ENCODE measurements at regions not wholly inside any gene's neighbourhood (a gene's known extent, or its start where the extent isn't known, plus 50 kb on each side); places are given as distances from the start of the nearest gene placed in this dataset.
"Not testable (repeated sequence)": the region's sequence is repeated elsewhere in the genome, so short reads cannot be mapped to it uniquely, and the experiment has no call there.

DNA sequence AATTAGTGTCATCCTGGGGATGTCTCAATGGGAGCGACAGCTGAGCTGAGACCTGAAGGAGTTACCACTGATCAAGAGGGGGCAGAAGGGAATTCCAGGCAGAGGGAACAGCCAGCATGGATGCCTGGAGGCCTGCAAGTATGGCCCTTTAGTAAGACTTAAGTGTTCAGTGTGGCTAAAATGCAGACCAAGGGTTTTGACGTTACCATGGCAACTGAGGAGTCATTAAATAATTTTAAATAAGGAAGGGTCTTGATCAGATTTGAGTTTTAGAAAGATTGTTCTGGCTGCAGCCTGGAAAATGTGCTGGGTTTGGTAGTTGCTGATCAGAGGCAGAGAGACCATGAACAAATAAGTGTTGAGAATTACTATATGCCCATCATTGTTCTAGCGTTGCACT, 285.5 kb downstream of the USP46 start:
- DNase-seq (ENCODE audit: low read depth) = no peak

DNA sequence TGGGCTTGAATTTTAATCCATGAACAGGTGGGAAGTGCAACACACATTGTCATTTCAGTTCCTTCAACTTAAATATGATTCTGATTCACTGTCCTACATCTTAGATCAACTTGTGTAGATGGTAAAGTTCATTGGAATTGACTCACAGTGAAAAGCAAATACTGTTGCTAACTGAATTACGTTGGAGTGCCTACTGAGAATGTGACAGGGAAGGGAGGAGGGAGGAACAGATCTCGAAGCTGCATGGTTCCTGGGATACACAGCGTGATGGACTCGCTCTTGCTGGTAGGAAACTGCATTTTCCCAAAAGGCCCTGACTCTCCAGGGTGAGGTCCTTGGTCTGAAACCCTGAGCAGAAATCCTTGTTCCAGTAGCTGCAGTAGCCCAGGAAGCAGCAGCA, 284.2 kb downstream of the USP46 start:
- no peak for DNase-seq (ENCODE audit: low read depth)

DNA sequence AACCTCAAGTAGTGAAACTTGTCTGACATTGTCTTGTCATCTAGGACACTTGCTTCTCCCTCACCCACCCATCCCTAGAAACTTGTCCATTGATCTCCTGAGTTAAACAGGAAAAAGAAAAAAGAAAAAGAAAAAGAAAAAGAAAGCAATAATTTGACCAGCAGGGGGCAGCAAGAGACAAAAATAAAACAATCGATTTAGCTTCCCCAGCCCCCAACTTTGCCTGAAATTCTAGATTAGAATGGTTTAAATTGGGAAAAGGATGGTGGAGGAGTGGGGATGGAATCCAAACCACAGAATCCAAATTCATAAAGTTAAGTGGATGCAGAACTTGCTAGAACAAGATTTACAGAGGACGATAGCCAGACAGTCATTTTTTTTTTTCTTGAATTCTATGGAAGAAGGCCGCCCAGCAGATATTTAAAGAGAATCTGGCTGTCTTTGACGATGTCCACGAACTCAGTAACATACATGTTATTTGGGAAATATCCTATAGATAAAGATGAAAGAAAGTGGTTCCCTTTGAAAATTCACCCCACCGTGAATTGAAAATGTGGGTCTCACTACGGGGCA, 282.9 kb downstream of the USP46 start:
- DNase-seq (ENCODE audit: low read depth) = peak; percentile 43

DNA sequence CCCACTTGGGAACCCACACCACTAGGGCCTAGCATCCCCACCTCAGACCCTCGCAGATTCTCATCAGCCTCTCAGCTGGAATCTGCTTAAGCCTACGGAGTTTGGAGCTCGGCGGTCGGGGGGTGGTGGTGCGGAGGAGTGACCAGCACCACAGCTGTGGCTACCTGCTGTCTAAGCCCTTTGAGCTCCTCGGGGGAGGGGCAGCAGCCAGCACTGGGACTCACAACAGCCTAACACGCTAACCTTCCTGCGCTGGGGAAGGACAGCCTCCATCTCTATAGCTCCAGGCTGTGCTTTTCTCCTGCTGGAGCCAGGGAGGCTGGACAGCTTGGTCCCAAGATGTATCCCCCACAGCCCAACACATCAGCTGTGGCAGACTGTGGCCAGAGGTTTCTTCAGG, 281.5 kb downstream of the USP46 start:
- no peak for DNase-seq (ENCODE audit: low read depth)

DNA sequence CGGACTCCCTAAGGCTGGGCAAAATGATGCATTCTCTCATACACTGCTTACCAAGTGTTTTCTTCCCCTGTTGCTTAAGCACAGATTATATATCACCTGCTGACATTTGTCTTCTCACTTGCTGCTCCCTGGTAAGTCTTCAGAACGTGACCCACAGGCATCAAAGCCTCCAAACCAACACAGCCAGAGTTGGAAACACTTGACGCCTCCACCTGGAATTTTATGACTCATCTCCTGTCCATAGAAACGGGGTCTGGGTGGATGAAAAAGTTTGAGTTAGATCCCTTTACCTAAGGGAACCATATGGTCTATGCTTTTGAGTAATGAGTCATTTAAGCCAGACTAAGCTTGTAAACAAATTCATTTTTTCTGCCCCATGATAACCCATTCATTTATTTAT, 251.6 kb downstream of the USP46 start:
- no peak for DNase-seq (ENCODE audit: low read depth)

DNA sequence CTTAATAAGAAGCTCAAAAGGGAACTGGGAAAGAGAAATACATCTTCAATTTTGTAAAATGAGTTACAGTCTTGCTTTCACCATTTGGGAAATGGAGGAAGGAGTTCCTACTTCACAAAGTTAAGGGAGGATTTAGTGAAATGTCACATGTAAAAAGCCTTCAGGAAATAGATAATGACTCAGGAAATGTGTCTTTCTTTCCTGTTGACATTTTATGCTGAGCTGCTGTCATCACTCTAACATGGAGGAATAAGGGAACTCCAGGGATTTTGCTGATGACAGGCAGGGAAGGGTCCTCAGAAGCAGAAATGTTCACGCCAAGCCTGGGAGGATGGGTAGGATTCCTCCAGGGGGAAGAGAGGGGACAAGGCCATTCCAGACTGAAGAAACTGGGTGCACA, 251.1 kb downstream of the USP46 start:
- DNase-seq (ENCODE audit: low read depth) = no peak

DNA sequence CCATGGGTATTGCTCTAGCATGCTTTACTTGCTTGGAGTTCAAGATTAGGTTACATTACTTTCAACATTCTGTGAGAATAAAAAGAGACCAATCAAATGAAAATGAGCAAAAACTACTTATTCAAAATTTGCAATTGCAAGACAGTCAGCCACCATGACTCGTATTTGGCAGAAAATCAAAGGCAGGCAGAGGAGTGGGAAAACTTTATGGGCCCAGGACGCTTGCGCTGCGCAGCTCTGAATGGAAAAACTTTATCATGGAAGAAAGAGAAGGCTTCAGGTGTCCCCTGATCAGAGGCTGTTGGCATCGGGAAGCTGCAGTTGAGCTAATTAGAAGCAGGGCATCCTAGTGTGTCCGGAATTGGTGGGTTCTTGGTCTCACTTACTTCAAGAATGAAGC, 250.6 kb downstream of the USP46 start:
- no peak for DNase-seq (ENCODE audit: low read depth)

DNA sequence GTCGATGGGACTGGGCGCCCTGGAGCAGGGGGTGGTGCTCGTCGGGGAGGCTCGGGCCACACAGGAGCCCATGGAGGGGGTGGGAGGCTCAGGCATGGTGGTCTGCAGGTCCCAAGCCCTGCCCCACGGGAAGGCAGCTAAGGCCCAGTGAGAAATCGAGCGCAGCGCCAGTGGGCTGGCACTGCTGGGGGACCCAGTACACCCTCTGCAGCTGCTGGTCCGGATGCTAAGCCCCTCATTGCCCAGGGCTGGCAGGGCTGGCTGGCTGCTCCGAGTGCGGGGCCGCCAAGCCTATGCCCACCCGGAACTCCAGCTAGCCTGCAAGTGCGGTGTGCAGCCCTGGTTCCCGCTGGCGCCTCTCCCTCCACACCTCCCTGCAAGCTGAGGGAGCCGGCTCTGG, 249.3 kb downstream of the USP46 start:
- not testable (repeated sequence) for DNase-seq (ENCODE audit: low read depth)

DNA sequence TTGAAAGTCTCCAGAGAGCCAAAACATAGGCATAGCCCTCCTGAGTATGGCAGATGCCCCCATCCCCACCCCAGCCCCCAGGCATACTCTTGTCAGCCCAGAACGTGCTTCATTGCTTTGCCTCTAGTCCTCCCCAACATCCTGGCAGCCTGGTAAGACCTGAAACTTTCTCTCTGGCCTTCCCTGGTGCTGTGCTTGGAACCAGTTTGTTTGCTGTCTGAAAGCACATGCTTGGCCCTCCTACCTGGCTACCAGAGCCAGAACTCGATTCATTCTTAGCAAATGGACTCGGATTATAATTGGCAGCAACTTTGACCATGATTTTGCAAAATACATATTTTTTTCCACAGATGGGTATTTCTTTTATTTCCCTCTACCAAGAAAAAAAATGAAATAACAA, 248.1 kb downstream of the USP46 start:
- no peak for DNase-seq (ENCODE audit: low read depth)

DNA sequence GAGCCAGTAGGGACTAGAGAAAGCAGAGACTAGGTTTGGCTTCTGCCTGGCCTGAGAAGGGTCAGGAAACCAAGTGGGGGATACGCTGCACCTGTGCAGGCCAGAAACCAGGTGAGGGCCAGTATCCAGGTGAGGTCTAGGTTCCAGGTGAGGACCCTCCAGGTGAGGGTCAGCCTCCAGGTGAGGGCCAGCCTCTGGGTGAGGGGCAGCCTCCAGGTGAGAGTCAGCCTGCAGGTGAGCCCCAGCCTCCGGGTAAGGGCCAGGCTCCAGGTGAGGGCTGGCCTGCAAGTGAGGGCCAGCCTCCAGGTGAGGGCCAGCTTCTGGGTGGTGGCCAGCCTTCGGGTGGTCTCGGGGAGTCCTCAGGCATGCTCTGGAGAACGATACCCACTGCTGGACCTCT, 238.8 kb downstream of the USP46 start:
- DNase-seq (ENCODE audit: low read depth) = no peak

DNA sequence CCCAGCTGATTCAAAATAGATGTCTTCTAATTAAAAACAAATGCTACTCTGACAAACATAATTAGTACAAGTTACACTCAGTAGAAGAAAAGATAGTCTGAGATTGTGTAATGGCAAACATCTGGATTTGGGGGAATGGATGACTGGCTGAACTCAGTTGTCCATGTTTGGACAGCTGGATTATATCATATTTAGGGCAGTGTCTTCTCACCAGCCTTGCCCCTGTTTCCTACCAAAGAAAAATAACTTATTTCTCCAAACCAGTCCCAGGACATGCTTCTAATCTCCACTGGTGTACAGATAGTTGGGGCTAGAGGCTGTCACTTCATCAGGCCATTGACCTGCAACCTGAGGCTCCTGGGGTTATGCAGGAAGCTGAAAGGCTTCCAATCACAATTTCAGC, 237.3 kb downstream of the USP46 start:
- peak; percentile 18 for DNase-seq (ENCODE audit: low read depth)

DNA sequence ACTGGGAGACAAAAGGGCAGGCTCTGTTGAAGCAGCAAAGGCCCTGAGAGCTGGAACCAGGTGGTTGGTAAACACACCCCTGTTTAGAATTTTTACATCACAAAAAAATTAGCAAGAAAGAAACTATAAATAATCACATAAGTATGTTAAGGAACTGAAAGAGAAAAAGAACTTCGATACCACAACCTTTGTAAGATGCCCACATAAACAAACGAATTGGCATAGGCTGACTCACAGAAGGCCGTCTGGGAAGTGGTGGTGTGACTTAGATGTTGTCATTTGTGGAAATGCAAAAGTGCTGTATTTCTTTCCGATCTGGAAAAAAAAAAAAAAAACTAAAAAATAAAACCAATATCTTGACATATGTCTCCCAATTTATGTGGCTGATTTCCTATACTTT, 235.1 kb downstream of the USP46 start:
- no peak for DNase-seq (ENCODE audit: low read depth)

DNA sequence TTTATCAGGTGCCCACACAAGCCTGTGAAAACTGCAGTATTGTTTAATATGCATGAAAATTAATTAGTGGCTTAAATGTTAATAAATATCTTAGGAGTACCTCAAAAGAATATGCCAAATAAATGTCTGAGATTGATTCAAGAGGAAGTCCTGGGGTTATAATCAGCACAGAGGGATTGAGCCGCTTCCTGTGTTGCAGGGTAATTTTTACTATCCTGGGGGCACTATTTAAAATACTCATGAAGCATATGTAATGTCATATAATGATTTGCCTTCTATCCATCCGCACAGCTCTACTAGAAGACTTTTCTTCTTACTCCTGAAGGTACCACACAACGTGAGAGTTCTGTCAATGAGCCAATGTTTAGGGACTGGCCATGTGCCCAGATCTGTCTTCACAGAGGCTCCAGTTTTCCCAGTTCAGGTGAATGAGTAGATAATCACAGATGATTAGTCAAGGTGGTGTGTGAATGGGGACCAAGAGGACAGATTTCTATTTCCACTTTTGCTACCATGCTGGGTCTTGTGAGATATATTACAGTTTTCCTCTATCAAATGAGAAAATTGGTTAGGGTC, 233.3 kb downstream of the USP46 start:
- no peak for DNase-seq (ENCODE audit: low read depth)

DNA sequence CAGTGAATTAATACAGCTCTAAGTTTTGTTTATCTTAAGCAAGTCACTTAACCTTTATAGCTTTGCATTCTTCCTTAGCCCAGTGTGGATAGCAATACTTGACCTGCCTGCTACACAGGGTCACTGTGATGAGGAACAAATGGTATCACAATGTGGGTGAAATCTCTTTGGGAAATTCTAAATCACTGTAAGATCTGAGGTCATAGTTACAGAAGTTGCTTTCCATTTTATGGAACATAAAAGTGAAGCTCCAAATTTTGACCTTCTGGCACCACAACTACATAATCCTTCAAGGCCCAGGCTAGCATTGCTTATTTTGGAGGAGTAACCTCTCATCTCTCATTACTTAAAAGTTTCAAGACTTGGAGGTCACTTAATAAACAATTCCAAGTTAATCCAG, 227.7 kb downstream of the USP46 start:
- DNase-seq (ENCODE audit: low read depth) = no peak

DNA sequence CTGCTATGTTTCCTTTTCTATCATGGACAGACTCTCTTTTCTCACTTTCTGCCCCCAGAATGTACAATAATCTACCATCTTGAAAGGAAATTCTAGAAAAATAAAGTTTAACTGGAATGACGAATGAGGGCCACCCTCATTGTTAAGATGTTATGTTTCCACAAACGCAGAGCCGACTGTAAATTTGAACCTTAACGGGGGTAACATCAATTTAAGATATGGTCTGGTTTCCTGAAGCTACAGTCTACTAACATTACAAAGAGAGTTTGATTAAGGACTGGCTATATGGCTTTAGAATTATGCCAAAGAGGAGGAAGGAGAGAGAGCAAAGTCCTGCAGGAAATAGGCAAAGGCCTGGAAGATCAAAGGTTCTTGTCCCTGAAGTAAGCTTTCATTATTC, 227.2 kb downstream of the USP46 start:
- DNase-seq (ENCODE audit: low read depth) = no peak

DNA sequence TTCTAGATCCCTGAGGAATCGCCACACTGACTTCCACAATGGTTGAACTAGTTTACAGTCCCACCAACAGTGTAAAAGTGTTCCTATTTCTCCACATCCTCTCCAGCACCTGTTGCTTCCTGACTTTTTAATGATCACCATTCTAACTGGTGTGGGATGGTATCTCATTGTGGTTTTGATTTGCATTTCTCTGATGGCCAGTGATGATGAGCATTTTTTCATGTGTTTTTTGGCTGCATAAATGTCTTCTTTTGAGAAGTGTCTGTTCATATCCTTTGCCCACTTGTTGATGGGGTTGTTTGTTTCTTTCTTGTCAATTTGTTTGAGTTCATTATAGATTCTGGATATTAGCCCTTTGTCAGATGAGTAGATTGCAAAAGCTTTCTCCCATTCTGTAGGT, 216.6 kb downstream of the USP46 start:
- not testable (repeated sequence) for DNase-seq (ENCODE audit: low read depth)

DNA sequence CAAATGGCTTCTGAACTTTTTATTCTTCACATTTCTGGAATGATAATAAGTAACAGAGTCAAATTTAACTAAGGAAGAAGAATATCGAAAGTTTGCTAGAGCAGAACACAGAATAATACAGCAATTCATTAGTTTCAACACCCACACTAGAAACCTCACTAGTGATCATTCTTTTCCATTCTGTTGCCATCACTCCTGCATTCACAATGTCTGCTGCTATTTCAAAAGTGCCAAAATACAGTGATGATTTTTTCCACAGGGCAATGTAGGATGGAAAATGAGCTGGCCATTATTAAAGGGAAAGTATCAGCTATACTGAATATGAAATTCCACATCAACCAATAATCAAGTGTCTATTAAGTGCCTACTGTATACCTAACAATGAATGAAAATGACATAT, 186.7 kb downstream of the USP46 start:
- no peak for DNase-seq (ENCODE audit: low read depth)

DNA sequence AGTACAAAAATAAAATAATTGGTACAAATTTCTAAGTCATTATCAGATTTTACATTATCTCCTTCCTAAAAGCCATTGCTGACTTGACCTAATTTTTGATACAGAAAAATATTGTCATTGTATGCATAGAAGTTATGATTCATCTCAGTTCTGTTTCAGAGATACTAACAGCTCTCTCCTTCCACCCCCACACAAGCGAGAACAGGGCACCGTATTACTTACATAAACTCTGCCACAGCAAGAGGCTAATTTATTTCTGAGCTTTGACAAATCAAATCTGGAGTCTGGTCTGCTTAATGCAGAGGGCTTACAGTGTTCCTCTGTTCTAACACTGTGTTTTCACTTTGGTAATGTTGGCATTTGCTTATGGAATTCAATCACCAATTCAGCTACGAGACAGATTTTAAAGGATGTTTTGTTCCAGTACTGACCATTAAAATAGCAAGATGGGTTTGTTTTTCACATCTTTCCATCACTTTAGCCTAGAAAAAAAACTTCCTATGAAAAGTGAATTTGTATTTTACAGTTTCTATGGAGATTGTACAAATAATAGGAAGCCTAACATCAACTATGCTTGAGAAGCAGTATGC, 181.8 kb downstream of the USP46 start:
- DNase-seq (ENCODE audit: low read depth) = no peak

DNA sequence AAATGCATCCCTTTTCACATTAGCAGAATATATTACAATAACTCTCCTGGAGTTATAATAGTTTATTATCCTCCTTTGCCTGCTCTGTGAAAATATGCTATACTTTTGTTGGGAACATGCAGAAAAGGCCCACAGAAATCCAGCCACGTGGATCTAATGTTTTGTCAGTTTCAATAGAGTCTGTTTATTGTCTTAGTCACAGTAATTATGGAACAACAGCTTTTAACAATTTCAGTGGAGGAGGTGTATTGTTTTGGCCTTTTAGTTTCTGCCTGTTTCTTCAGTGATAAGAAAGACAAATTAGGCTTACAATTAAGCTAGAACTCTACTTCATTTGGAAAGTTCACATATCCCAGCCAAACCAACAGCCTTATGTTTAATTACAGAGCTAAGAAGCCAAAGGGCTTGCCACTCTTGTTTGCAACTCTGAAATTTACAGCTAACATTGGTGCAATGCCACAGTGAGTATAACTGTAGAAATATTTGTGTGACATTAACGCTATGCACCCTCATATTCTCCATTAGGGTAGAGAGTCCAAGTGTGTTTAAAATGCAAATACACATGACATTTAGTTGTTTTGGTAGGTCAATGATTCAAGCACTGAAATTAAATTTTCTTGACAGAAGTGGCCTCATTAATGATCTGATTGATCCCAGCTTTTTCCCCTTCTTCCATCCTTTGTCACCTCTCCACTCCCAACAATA, 175.8 kb downstream of the USP46 start:
- DNase-seq (ENCODE audit: low read depth) = no peak

DNA sequence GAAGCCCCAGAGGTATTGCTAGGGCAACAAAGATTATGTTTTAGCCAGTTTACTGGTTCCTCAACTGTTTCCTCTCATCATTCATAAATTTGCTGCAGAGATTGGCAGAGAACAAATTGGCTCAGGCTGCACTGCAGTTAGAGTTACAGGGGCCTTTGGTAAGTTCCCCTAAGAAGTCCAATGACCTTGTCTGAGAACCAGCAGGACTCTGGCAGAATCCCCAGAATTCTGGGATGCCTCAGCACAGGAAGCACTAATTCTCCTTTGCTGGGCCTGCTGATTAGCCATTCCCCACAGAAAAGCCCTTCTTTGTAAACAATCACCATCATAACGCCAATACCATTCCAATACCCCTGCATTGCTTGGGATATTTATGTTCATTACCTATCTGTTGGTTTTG, 151.3 kb downstream of the USP46 start:
- no peak for DNase-seq (ENCODE audit: low read depth)

DNA sequence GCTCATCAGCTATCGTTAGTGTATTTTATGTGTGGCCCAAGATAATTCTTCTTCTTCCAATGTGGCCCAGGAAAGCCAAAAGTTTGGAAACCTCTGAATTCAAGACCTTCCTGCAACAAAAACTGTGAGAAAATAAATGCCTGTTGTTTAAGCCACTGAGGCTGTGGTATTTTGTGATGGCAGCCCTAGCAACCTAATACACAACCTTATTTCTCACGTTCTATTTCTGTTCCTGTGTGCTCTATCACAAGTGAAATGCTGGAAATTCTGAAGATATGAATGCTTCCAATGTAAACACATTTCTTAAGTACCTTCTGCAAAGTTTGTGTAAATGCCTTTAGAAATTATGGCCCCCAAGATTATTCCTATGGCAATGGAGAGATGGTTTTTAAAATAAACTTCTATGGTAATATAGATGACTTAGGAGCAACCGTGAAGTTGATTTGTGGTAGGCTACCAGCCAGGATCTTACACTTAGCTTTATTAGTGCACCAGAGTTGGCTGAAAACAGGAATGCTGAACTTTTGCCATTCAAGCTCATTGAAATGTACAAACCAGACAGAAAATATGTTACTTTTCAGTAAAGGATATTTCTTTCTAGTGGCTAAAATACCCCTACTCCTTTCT, 148.0 kb downstream of the USP46 start:
- no peak for DNase-seq (ENCODE audit: low read depth)

DNA sequence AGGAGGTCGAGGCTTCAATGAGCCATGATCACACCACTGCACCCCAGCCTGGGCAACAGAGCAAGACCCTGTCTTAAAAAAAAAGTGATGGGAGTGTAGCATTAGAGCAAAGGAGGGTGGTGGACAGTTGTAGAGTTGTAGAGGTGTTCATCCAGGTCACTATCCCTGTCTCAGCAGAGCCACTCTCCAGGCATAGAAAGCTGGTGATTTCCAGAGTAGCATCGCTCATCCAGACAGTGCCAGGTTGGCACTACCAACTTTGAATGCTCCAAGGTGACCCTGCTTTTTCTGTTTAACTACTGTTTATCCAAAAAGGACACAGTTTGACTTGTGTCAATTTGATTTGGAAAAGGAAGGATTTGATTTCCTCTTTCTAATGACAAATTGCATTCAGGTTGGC, 147.3 kb downstream of the USP46 start:
- DNase-seq (ENCODE audit: low read depth) = no peak

DNA sequence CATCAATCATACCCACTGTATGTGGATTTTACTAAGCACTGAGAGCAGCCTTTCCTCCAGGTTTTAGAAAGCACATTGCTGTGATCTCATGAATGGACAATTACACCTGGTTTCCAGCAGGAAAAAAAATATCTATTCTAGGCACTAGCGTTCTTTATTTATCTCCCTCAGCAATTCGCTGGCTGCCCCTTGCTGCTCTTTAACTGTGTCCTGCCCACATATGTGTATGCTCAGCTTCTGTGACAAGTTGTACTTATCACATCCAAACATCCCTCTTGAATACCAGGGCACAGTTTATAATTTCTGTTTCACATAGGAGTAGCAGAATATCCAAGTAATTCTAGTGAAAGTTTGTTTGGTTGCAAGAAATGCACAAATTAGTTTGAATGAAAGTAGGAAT, 146.8 kb downstream of the USP46 start:
- no peak for DNase-seq (ENCODE audit: low read depth)
